OCI-LY3 (cell line): ENCODE measurements at regions not wholly inside any gene's neighbourhood (a gene's known extent, or its start where the extent isn't known, plus 50 kb on each side); places are given as distances from the start of the nearest gene placed in this dataset.

Experiments
- H2AFZ ChIP-seq: fragments of 200-600, 300-600 bp; shearing (Covaris generic); 2 replicates; pipeline ENCODE4 v1.6.0; 2014; ENCODE audit warnings: antibody characterized with exemption, low read depth, low read length
- H3K27ac ChIP-seq: fragments of 200-600, 300-600 bp; sonication (generic); 2 replicates; pipeline ENCODE4 v1.5.1; 2014; ENCODE audit warnings: mild to moderate bottlenecking, low read length, moderate library complexity, mixed read lengths
- H3K27me3 ChIP-seq: fragments of 200-600, 300-600 bp; sonication (generic); 2 replicates; pipeline ENCODE4 v1.6.1; 2014; ENCODE audit warnings: low read depth, low read length, mixed read lengths
- H3K36me3 ChIP-seq: fragments of 200-600, 300-600 bp; sonication (generic); replicated peaks from 2 replicates; pipeline ENCODE3; 2014; ENCODE audit warnings: low read depth, low read length, mixed read lengths
- H3K4me1 ChIP-seq: fragments of 300-600, 200-600 bp; sonication (generic); 2 replicates; pipeline ENCODE4 v1.6.1; 2014; ENCODE audit warnings: low read length, mixed read lengths
- H3K4me2 ChIP-seq: fragments of 200-600, 300-600 bp; sonication (generic); 2 replicates; pipeline ENCODE4 v1.6.1; 2014; ENCODE audit warnings: low read length, mixed read lengths
- H3K4me3 ChIP-seq: fragments of 300-600, 200-600 bp; sonication (generic); 2 replicates; pipeline ENCODE4 v1.5.1; 2014; ENCODE audit warnings: antibody characterized with exemption, mild to moderate bottlenecking, low read length, moderate library complexity
- H3K79me2 ChIP-seq: fragments of 300-600, 200-600 bp; shearing (Covaris generic); 2 replicates; pipeline ENCODE4 v1.6.1; 2014; ENCODE audit warnings: mild to moderate bottlenecking, low read length, mixed read lengths
- H3K9ac ChIP-seq: fragments of 300-600, 200-600 bp; shearing (Covaris generic); 2 replicates; pipeline ENCODE4 v1.6.0; 2014; ENCODE audit warnings: mild to moderate bottlenecking, low read length, moderate library complexity
- H3K9me3 ChIP-seq: fragments of 200-600, 300-600 bp; shearing (Covaris generic); 2 replicates; pipeline ENCODE4 v1.6.1; 2014; ENCODE audit warnings: low read length, mixed read lengths; ENCODE audit not compliant: insufficient read depth
- H4K20me1 ChIP-seq: fragments of 200-600, 300-600 bp; sonication (generic); 2 replicates; pipeline ENCODE4 v1.6.1; 2016; ENCODE audit warnings: low read length, mixed read lengths; ENCODE audit not compliant: insufficient read depth
- EZH2phosphoT487 ChIP-seq: fragments of 200-600 bp; shearing (Covaris generic); IDR thresholded peaks from 2 replicates; pipeline ENCODE4 v1.6.1; 2018; ENCODE audit warnings: antibody characterized with exemption, mixed run types, low read depth
- TF ChIP-seq, protein P1 (sequence below): fragments of 200-600, 300-600 bp; sonication (generic); IDR thresholded peaks from 2 replicates; pipeline ENCODE4 v1.5.1; 2014; ENCODE audit warnings: antibody characterized with exemption, low read length, low read depth

DNA sequence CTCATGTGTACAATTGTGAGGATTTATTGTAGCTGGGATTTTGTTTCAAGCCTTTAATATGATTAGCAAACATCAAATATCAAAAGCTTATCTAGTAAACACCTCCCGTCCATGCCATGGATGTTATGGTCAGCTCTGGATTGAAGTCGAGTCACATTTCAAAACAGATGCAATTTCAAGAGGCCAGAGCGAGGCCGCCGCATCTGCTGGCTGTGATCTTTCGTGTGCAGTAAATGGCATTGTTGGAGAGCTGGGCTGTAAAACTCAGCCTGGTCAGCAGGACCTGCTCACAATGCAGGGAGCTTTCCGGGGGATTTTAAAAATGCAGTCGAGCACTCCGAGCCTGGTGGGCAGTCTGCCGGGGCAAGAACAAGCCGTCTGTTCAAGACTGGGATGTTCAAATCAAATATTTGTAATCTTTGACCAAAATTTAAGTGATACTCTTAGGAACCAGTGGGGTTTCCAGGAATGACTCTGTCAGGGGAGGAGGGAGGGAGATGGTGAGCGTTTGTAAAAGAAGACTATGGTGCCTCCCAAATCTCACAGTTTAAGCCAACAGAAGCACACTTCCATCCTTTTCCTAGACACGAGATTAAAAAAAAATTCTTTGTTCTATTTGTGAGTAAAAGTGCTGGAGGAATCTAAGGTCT lies 97.6 kb downstream of the MYCN start:
- TF ChIP-seq, protein P1, sequence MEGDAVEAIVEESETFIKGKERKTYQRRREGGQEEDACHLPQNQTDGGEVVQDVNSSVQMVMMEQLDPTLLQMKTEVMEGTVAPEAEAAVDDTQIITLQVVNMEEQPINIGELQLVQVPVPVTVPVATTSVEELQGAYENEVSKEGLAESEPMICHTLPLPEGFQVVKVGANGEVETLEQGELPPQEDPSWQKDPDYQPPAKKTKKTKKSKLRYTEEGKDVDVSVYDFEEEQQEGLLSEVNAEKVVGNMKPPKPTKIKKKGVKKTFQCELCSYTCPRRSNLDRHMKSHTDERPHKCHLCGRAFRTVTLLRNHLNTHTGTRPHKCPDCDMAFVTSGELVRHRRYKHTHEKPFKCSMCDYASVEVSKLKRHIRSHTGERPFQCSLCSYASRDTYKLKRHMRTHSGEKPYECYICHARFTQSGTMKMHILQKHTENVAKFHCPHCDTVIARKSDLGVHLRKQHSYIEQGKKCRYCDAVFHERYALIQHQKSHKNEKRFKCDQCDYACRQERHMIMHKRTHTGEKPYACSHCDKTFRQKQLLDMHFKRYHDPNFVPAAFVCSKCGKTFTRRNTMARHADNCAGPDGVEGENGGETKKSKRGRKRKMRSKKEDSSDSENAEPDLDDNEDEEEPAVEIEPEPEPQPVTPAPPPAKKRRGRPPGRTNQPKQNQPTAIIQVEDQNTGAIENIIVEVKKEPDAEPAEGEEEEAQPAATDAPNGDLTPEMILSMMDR = no peak
- TF ChIP-seq EZH2phosphoT487 = no peak
- Histone ChIP-seq H3K4me1 (no peaks in the 10 kb centered on the region), H4K20me1 (no peaks in the 10 kb centered on the region), H2AFZ (no peak overlapping the region), H3K4me2 (no peak overlapping the region), H3K79me2 (no peaks in the 10 kb centered on the region), H3K27me3 (peaks cover 5% of the 10 kb centered on the region; the same call in 1 of the 2 replicates), H3K4me3 (no peak overlapping the region), H3K36me3 (no peaks in the 10 kb centered on the region), H3K27ac (no peak overlapping the region), H3K9ac (no peak overlapping the region), H3K9me3 (no peaks in the 10 kb centered on the region)

DNA sequence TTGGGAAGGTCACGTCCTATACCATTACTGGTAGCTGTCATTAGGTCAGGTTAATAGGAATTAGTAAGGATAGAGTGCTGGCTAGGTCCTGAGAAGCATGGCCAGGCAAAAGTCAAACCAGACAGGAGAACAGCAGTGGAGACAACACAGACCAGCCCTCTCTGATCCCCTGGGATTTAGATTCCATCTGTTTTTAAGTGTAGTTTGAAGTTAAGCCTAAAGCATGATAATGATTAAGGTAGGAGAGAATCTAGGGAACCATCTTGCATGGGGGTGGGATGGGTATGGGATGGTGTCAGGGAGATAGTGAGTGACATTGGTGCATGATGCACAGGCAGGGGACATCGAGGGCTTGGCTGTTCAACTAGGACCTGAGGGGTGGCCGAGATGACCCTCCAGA lies 96.6 kb downstream of the MYCN start:
- Histone ChIP-seq H3K4me2 (no peak overlapping the region), H3K36me3 (no peaks in the 10 kb centered on the region), H3K4me3 (no peak overlapping the region), H3K4me1 (no peaks in the 10 kb centered on the region), H3K27ac (no peak overlapping the region), H3K27me3 (peaks cover 5% of the 10 kb centered on the region; the same call in 1 of the 2 replicates), H4K20me1 (no peaks in the 10 kb centered on the region), H3K79me2 (no peaks in the 10 kb centered on the region), H2AFZ (no peak overlapping the region), H3K9me3 (no peaks in the 10 kb centered on the region), H3K9ac (no peak overlapping the region)
- TF ChIP-seq EZH2phosphoT487 = no peak
- TF ChIP-seq, protein P1 = no peak

DNA sequence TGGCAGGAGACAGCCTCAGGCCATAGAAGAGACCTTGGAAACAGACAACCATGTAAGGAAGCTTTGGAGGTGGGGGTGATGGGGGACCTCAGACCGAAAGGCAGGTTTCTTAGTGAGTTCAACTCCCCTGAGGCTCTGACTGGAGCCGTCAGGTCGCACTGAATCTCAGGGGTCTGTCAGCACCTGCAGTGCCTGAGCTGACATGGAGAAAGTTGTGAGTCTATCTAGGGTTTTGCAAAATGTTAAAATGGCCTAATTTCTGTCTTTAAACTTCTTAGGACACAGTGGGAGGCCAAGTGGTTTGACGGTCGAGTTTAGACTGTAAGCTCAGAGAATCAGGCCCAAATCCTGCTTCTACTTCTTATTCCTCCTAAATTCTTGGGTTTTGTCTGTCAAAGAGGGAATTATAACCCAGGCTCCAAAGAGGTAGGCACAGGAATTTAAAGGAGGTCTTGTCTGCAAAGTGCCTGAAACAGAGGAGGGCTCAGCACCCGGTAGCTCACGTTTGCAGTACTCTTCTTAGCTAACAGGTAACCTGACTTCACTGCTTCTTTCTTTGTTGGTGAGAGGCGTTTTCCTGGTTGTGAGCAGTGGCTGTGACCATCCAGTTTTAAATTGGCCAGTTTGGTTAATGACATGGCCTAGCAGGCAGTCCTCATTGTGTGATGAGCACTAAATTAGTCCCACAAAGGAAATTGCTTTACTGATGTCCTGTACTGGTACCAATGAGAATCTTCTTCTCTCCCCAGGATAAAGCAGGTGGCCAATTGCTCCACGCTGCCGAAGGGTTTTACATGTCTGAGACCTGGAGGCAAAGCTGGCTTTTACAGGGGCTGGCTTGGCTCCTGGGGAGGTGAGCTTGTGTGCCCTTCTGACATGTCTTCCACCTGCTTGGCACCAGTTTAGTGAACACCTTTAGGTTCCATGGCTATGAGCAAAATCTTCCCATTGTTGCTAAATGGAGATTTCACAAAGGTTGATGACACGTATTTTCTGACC lies 95.7 kb downstream of the MYCN start:
- Histone ChIP-seq H2AFZ (no peak overlapping the region), H3K4me3 (no peak overlapping the region), H3K9me3 (no peaks in the 10 kb centered on the region), H3K4me1 (no peaks in the 10 kb centered on the region), H3K79me2 (no peaks in the 10 kb centered on the region), H3K4me2 (no peak overlapping the region), H3K9ac (no peak overlapping the region), H3K27me3 (peaks cover 5% of the 10 kb centered on the region; the same call in 1 of the 2 replicates), H3K27ac (no peak overlapping the region), H4K20me1 (no peaks in the 10 kb centered on the region), H3K36me3 (no peaks in the 10 kb centered on the region)
- TF ChIP-seq EZH2phosphoT487 = no peak
- TF ChIP-seq, protein P1 = no peak

DNA sequence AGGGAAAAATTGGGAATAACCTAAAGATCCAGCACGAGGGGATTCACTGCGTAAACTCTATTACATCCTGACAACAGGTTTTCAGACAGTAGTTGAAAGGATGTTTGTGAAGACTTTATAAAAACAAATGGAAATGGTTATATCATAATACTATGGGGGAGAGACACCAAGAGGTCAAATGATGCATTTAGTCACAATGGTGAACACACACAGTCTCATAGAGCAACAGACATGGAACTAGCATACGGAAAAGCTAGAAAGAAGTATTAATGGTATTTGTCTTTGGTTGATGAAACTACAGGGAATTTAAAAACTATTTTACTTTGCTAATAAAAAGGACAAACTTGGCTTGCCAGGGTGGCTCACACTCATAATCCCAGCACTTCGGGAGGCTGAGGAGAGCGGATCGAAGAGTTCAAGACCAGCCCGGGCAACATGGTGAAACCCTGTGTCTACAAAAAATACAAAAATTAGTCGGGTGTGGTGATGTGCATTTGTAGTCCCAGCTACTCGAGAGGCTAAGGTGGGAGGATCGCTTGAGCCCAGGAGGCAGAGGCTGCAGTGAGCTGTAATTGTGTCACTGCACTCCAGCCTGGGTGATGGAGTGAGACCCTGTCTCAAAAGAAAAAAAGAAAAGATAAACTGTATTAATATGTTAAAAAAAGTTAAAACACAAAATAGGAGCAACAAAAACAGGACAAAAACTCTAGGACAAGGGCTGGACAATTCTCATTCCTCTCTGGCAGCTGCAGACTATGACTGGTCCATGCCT lies 94.8 kb downstream of the MYCN start:
- no peak overlapping the region for H3K4me3 ChIP-seq
- H3K27ac ChIP-seq = no peak overlapping the region
- H3K79me2 ChIP-seq = no peaks in the 10 kb centered on the region
- H3K4me1 ChIP-seq = no peaks in the 10 kb centered on the region
- no peak overlapping the region for H3K9ac ChIP-seq
- TF ChIP-seq, protein P1 = no peak
- no peak for TF ChIP-seq EZH2phosphoT487
- no peaks in the 10 kb centered on the region for H4K20me1 ChIP-seq
- no peak overlapping the region for H2AFZ ChIP-seq
- H3K27me3 ChIP-seq = no peaks in the 10 kb centered on the region
- no peaks in the 10 kb centered on the region for H3K9me3 ChIP-seq
- H3K4me2 ChIP-seq = no peak overlapping the region
- H3K36me3 ChIP-seq = no peaks in the 10 kb centered on the region
